Cardiac fibroblast (primary cell): ENCODE measurements at regions not wholly inside any gene's neighbourhood (a gene's known extent, or its start where the extent isn't known, plus 50 kb on each side); places are given as distances from the start of the nearest gene placed in this dataset.

Experiments used
- DNase-seq, 2 donors: peaks; one replicate each; pipeline versions ENCODE4 v3.0.0 to v3.0.0-alpha.2; 2010; ENCODE audit warnings: low read depth in 2 of 2
- H3K4me3 ChIP-seq, 2 donors: replicated peaks in 1 of 2; 1 replicate in 1 of 2; 2 replicates in 1 of 2; pipeline ENCODE4 v1.5.1; 2011; ENCODE audit warnings: low read depth in 2 of 2, low read length in 2 of 2, mild to moderate bottlenecking in 2 of 2, moderate library complexity in 1 of 2
- TF ChIP-seq, protein P1 (sequence below): IDR thresholded peaks from one replicate; pipeline ENCODE4 v1.5.1; 2011; ENCODE audit warnings: low read depth, mild to moderate bottlenecking, low read length, inconsistent platforms

DNA sequence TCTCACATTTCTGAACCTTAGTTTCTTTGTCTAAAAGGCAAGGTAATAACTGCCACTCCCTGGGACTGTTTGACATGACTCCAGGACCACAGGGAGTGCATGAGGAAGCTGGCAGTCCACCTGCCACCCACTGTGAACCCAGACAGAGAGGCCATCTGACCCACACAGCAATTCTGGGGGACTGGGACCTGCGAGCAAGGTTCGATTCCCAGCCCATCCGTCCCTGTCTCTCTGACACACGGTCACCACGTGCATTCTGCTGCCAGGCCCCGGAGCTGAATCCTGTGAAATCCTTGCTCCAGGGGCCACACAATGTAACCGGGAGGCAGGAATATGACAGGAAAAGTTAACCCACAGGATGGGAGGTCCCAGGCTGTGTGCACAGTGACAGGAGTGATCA is 218.8 kb upstream of the FOXF1 start:
- no peak for DNase-seq
- TF ChIP-seq, protein P1, sequence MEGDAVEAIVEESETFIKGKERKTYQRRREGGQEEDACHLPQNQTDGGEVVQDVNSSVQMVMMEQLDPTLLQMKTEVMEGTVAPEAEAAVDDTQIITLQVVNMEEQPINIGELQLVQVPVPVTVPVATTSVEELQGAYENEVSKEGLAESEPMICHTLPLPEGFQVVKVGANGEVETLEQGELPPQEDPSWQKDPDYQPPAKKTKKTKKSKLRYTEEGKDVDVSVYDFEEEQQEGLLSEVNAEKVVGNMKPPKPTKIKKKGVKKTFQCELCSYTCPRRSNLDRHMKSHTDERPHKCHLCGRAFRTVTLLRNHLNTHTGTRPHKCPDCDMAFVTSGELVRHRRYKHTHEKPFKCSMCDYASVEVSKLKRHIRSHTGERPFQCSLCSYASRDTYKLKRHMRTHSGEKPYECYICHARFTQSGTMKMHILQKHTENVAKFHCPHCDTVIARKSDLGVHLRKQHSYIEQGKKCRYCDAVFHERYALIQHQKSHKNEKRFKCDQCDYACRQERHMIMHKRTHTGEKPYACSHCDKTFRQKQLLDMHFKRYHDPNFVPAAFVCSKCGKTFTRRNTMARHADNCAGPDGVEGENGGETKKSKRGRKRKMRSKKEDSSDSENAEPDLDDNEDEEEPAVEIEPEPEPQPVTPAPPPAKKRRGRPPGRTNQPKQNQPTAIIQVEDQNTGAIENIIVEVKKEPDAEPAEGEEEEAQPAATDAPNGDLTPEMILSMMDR, result no peak
- H3K4me3 ChIP-seq, result no peak overlapping the region

DNA sequence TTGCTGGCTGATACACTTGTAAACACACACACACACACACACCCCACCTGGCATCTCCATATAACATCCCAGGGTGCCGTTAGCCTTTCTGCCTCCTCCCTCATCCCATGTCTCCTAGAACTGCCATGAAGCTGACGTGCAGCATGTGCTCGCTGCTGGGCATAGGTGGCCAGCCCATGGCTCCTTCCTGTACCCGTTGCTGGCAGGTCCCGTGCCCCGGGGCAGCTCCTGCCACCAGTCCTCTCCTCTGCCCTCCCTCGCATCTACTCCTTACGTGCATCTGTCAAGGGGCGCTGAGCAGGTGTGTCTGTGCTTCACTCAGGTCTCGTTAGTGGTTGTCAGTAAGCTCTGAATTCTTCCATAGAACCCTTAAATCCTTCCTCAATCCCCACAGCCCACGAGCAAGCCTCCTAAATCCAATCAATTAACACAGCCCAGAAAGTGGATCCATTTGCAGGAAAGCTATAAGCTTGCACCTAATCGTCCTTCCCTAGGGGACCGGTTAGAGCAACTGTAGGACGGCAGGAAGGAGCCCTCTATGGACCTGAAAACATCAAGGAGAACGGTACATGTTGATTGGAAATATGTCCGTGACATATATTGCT is 218.1 kb upstream of the FOXF1 start:
- H3K4me3 ChIP-seq, result no peak overlapping the region
- DNase-seq, result no peak
- TF ChIP-seq, protein P1, result no peak

GRCh38 chr16:86292942-86293341 is 217.4 kb upstream of the FOXF1 start:
- TF ChIP-seq, protein P1, result no peak
- no peak overlapping the region for H3K4me3 ChIP-seq
- no peak for DNase-seq

DNA sequence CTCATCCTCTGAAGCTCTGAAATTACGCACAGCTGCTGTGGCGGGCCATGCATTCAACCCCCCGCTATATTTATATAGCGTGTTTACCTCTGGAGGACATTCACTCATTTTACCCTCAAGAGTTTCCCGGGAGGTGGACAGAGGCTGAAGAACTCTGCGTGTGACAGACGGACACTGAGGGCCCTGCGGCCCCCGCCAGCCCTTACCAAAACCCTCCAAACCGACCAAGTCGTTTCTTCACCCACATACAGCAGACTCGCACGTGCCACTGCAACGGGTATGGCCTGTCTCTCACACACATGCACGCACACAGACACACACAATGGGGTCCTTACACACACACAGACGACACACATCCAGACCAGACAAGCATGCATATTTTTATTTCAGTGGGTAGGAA is 216.4 kb upstream of the FOXF1 start:
- DNase-seq, result no peak
- no peak overlapping the region for H3K4me3 ChIP-seq
- TF ChIP-seq, protein P1, result no peak

DNA sequence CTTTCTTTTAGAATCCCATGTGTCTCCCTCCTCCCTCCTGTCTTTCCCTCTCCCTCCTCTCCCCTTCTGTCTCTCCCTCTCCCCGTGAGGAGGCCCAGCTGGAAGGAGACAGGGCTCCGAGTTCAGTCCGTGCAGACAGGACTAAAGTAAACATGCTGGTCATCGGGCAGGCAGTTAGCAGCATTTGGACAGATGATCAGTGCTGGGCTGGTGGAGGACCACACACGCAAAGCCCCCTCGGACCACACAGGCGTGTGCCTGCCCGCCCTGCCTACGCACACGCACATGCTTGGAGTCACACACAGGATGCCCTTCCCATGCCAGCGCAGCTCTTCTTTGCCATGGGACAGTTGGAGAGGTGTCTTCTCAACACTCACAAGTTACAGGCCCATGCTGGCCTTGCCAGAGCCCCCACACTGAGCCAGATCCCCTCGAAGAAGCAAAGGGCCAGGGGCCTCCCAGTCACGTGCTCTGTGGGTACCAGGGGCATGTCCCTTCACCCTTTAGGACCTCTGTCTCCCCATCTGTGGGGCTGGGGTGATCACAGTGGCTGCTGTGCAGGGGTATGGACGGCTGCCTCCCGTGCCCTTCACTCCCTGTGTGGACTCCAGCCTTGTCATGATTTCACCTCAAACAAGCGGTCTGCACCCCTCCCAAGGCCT is 215.7 kb upstream of the FOXF1 start:
- TF ChIP-seq, protein P1, result no peak
- no peak for DNase-seq

GRCh38 chr16:86296256-86296655 is 214.1 kb upstream of the FOXF1 start:
- TF ChIP-seq, protein P1, result no peak
- DNase-seq, result no peak
- H3K4me3 ChIP-seq, result no peak overlapping the region

More for the DNA sequence above, 215.7 kb upstream of the FOXF1 start:
- H3K4me3 ChIP-seq, result no peak overlapping the region
